HCT116 (cell line): ENCODE measurements at regions not wholly inside any gene's neighbourhood (a gene's known extent, or its start where the extent isn't known, plus 50 kb on each side); places are given as distances from the start of the nearest gene placed in this dataset.

Experiments
- ATAC-seq: fragments of 200-7000 bp; cut with Tn5 transposase; 2 replicates; pipeline ENCODE4 v1.9.1; 2020; ENCODE audit warnings: mild to moderate bottlenecking, moderate library complexity
- BruUV-seq: library from RNA; stranded (reverse); fragments of 400-500 nt; replicated peaks from 2 replicates; lab custom pipeline; 2021; lab: Mats Ljungman, UMichigan
- CTCF ChIA-PET: fragments of 300-600 bp; sonication (Branson Sonifier 250); formaldehyde crosslinking; loops from one replicate; lab custom pipeline; 2021; ENCODE audit warnings: antibody characterized with exemption; lab: Charles Lee
- POLR2A ChIA-PET: fragments of 300-600, 350-600 bp; sonication (Branson Sonifier 250); formaldehyde crosslinking; loops from one replicate; lab custom pipeline; 2021; ENCODE audit warnings: antibody characterized with exemption; lab: Charles Lee
- RAD21 ChIA-PET, 2 experiments: fragments of 300-600 bp; sonication (Branson Sonifier 250); formaldehyde crosslinking; loops; one replicate each; lab custom pipeline; 2023; ENCODE audit warnings: low total read pairs in 2 of 2; ENCODE audit not compliant: uncharacterized antibody in 2 of 2, unreplicated experiment in 2 of 2, low non-redundant PET in 1 of 2; lab: Charles Lee
- DNase-seq: peaks from one replicate; pipeline ENCODE4 v3.0.0-alpha.2; 2010; ENCODE audit warnings: low read depth, low spot score
- H2AFZ ChIP-seq: fragments of 200-600 bp; shearing (Covaris generic), sonication (generic); 2 replicates; pipeline ENCODE4 v1.6.1; 2017; ENCODE audit warnings: low read depth, mixed run types, mixed read lengths, antibody characterized with exemption, low read length; ENCODE audit not compliant: poor library complexity, severe bottlenecking
- H3K27ac ChIP-seq: 2 replicates; pipeline ENCODE4 v1.5.1; 2012; ENCODE audit warnings: low read depth, low read length
- H3K27me3 ChIP-seq: fragments of 200-600 bp; sonication (generic); 2 replicates; pipeline ENCODE4 v1.6.1; 2016; ENCODE audit warnings: mixed run types, low read length, mixed read lengths; ENCODE audit not compliant: insufficient read depth
- H3K36me3 ChIP-seq, 2 experiments: fragments of 200-500 bp in 1 of 2; fragments of 200-600 bp in 1 of 2; sonication (Bioruptor generic) in 1 of 2; sonication (generic) in 1 of 2; 2 replicates each; pipeline versions ENCODE4 v1.5.1 to v1.6.1; 2014 to 2016; ENCODE audit warnings: low read length in 2 of 2, inconsistent platforms in 1 of 2, mixed read lengths in 1 of 2, mixed run types in 1 of 2; ENCODE audit not compliant: insufficient read depth in 2 of 2, control insufficient read depth in 1 of 2
- H3K4me1 ChIP-seq, 2 experiments: fragments of 200-600 bp in 1 of 2; sonication (generic) in 1 of 2; 2 replicates each; pipeline versions ENCODE4 v1.5.1 to v1.6.1; 2012 to 2017; ENCODE audit warnings: low read length in 2 of 2, inconsistent platforms in 1 of 2, mild to moderate bottlenecking in 1 of 2, mixed read lengths in 1 of 2, mixed run types in 1 of 2, moderate library complexity in 1 of 2; ENCODE audit not compliant: insufficient read depth in 2 of 2, control insufficient read depth in 1 of 2
- H3K4me2 ChIP-seq: fragments of 200-600 bp; sonication (generic); 2 replicates; pipeline ENCODE4 v1.6.1; 2017; ENCODE audit warnings: mixed run types, low read length, mixed read lengths
- H3K4me3 ChIP-seq, 2 experiments: fragments of 200-600 bp in 1 of 2; sonication (generic) in 1 of 2; replicated peaks in 1 of 2; 2 replicates each; pipeline ENCODE4 v1.5.1; 2011 to 2016; ENCODE audit warnings: low read length in 2 of 2, control low read depth in 1 of 2, low read depth in 1 of 2, mild to moderate bottlenecking in 1 of 2, mixed read lengths in 1 of 2, mixed run types in 1 of 2
- H3K79me2 ChIP-seq: fragments of 200-600 bp; sonication (generic); 2 replicates; pipeline ENCODE4 v1.6.1; 2017; ENCODE audit warnings: mild to moderate bottlenecking, mixed run types, low read length, moderate library complexity, mixed read lengths; ENCODE audit not compliant: insufficient read depth
- H3K9ac ChIP-seq: fragments of 200-600 bp; sonication (generic); 2 replicates; pipeline ENCODE4 v1.6.1; 2016; ENCODE audit warnings: low read length, mixed read lengths
- H3K9me2 ChIP-seq: fragments of 200-600 bp; sonication (generic), shearing (Covaris generic); 2 replicates; pipeline ENCODE4 v1.6.1; 2017; ENCODE audit warnings: mixed run types, mild to moderate bottlenecking, moderate library complexity; ENCODE audit not compliant: insufficient read depth
- H3K9me3 ChIP-seq, 2 experiments: fragments of 200-500 bp in 1 of 2; fragments of 200-600 bp in 1 of 2; sonication (Bioruptor generic) in 1 of 2; sonication (generic) in 1 of 2; 2 replicates each; pipeline ENCODE4 v1.6.1; 2014 to 2017; ENCODE audit warnings: low read length in 2 of 2, mixed read lengths in 2 of 2, inconsistent platforms in 1 of 2, low read depth in 1 of 2, mild to moderate bottlenecking in 1 of 2, mixed run types in 1 of 2, moderate library complexity in 1 of 2; ENCODE audit not compliant: control insufficient read depth in 1 of 2, insufficient read depth in 1 of 2
- H4K20me1 ChIP-seq: fragments of 200-600 bp; sonication (generic), shearing (Covaris generic); 2 replicates; pipeline ENCODE4 v1.6.1; 2017; ENCODE audit warnings: mixed run types, mild to moderate bottlenecking, moderate library complexity; ENCODE audit not compliant: insufficient read depth
- ATF3 ChIP-seq: IDR thresholded peaks from 2 replicates; pipeline ENCODE4 v1.6.1; 2012
- CEBPB ChIP-seq: IDR thresholded peaks from 2 replicates; pipeline ENCODE4 v1.6.1; 2012; ENCODE audit warnings: low read depth
- EGR1 ChIP-seq: IDR thresholded peaks from 2 replicates; pipeline ENCODE4 v1.6.1; 2012; ENCODE audit warnings: low read depth
- EZH2 ChIP-seq: fragments of 200-600 bp; sonication (generic); IDR thresholded peaks from 2 replicates; pipeline ENCODE4 v1.6.1; 2017; ENCODE audit warnings: antibody characterized with exemption, mixed run types
- EZH2phosphoT487 ChIP-seq: fragments of 200-600 bp; IDR thresholded peaks from 2 replicates; pipeline ENCODE4 v1.6.1; 2018; ENCODE audit warnings: antibody characterized with exemption, borderline replicate concordance
- MAX ChIP-seq: IDR thresholded peaks from 2 replicates; pipeline ENCODE4 v1.6.1; 2012
- POLR2A ChIP-seq: IDR thresholded peaks from 2 replicates; pipeline ENCODE4 v1.7.0; 2011; ENCODE audit warnings: borderline replicate concordance; ENCODE audit not compliant: insufficient read depth, insufficient read length; ENCODE audit errors: extremely low read depth
- POLR2AphosphoS5 ChIP-seq: IDR thresholded peaks from 2 replicates; pipeline ENCODE4 v1.6.1; 2011; ENCODE audit warnings: mild to moderate bottlenecking, low read depth, low read length, moderate library complexity
- REST ChIP-seq: IDR thresholded peaks from 2 replicates; pipeline ENCODE4 v1.6.1; 2012; ENCODE audit warnings: low read depth
- SP1 ChIP-seq: IDR thresholded peaks from 2 replicates; pipeline ENCODE4 v1.6.1; 2012; ENCODE audit warnings: low read depth
- TCF7L2 ChIP-seq: IDR thresholded peaks from 2 replicates; pipeline ENCODE4 v1.7.0; 2011; ENCODE audit warnings: borderline replicate concordance, inconsistent platforms; ENCODE audit not compliant: insufficient read depth, insufficient read length; ENCODE audit errors: extremely low read depth
- YY1 ChIP-seq: IDR thresholded peaks from 2 replicates; pipeline ENCODE4 v1.6.1; 2011; ENCODE audit warnings: low read length, low read depth, moderate library complexity, mild to moderate bottlenecking; ENCODE audit not compliant: insufficient replicate concordance; ENCODE audit errors: extremely low read depth
- intact Hi-C: fragments of 100-400 bp; cut with micrococcal nuclease; formaldehyde crosslinking; loops from 2 replicates; pipeline ENCODE4 v1.10.0; 2022

GRCh38 chr21:34222031-34222335, 141.8 kb upstream of the KCNE2 start (continued):
- TF ChIP-seq ATF3 (no peak), EZH2 (no peak), TCF7L2 (no peak), SP1 (no peak), CEBPB (no peak), MAX (no peak)

GRCh38 chr21:34223376-34223775, 140.4 kb upstream of the KCNE2 start:
- no peak for ATAC-seq
- CTCF ChIA-PET, result no interaction called here
- no TSS peak for BruUV-seq
- H3K27ac ChIP-seq, result no peak overlapping the region
- H4K20me1 ChIP-seq, result no peaks in the 10 kb centered on the region
- POLR2A ChIA-PET, result no interaction called here
- H3K9ac ChIP-seq, result no peak overlapping the region
- H3K9me3 ChIP-seq, result no peaks in the 10 kb centered on the region
- H3K4me3 ChIP-seq, result no peak overlapping the region
- H2AFZ ChIP-seq, result no peak overlapping the region
- no peaks in the 10 kb centered on the region for H3K79me2 ChIP-seq
- DNase-seq, result no peak
- H3K27me3 ChIP-seq, result no peaks in the 10 kb centered on the region
- no peak overlapping the region for H3K4me2 ChIP-seq
- no peaks in the 10 kb centered on the region for H3K36me3 ChIP-seq
- TF ChIP-seq YY1 (no peak), SP1 (no peak), EGR1 (no peak), POLR2A (no peak), REST (no peak), POLR2AphosphoS5 (no peak), EZH2phosphoT487 (no peak)
- RAD21 ChIA-PET, result no interaction called here
- intact Hi-C loops, result no loop called here
- no peaks in the 10 kb centered on the region for H3K4me1 ChIP-seq
- H3K9me2 ChIP-seq, result no peaks in the 10 kb centered on the region; the same call in 1 of the 2 replicates
